HG03196 (cell line): ENCODE measurements at regions not wholly inside any gene's neighbourhood (a gene's known extent, or its start where the extent isn't known, plus 50 kb on each side); places are given as distances from the start of the nearest gene placed in this dataset.

Source experiments
- ATAC-seq: cut with Tn5 transposase; IDR thresholded peaks from one replicate; pipeline ENCODE4 v1.9.1; 2021; ENCODE audit not compliant: unreplicated experiment

DNA sequence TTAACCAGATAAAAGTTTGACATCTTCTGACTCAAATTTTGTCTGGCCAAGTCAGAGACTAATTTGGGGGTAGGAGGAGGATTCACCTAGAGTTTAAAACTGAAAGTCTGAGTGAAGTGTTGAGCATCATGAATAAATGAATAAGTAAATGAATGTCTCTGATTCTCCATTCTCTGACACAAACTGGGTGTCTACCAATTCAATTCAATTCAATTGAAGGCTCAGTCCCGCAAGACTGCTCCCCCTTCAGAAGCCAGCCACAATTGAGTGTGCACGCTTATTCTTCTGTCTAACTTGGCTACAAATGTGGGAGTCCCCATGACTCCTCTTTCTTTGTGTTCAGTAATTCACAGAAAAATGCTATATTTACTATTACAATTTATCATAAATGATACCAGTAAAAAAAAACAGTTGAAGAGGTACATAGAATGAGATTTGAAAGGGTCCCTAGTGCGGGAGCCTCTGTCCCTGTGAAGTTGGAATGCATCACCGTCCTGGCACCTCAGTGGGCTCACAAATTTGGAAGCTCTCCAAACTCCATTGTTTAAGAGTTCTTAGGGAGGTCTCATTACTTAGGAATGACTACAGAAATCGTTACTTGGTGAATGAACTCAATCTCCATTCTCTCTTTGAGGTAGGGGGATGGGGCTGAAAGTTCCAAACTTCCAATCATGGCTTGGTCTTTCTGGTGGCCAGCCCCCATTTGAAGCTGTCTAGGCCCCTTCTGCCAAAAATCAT, 243.7 kb upstream of the PHYHIPL start:
- ATAC-seq = no peak

DNA sequence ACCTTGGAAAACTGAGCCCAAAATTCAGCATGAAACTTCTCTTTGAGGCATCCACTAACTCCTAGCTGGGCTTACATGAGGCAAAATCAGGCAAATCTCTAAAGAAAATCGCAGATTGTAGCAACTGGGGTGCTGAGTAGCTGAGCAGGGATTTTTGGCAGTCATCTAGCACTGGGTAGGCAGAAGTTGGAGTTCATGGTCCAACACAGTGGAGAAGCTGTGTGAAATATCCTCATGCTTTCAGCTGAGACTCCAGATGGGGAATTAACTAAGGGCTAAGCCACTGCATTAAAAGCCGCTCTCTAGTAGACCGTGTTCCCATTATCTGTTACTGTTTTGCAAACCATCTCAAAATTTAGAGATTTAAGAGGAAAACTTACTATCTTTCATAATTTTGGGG, 240.1 kb upstream of the PHYHIPL start:
- no peak for ATAC-seq

DNA sequence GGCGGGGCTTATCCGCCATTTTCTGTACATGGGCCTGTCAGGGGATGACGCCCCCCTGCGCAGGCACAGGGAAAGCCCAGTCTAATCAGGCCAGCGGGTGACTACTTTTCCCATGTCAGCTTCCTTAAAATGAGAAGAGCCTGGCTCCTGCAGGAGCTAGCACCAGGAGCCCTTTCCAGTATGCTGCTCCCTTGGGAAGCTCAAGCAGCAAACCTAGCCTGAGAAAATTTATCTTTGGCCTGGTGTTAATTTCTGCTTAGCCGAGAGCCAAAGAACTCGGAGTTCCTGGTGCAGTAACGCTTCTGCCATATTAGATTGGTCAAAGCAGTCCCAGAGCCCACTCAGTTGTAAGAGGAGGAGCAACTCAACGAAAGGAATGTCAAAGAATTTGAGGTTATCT, 239.0 kb upstream of the PHYHIPL start:
- ATAC-seq = no peak

DNA sequence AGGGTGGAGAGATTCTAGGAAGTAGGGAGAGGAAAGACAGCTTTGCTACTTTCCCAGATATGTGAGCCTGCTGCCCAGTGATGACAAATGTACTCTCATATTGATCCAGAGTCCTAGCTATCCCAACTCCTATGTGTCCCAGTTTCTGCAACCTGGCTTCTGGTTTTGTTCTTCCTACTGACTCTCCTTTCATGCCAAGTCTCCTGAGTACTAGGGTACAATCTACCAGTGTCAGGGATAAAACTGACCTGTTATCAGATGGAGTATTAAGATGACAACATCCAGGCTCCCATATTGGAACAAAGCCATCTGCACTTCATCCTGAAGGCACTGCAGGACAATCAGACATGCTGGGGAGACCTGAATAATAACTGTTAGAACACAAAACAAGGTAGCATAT, 233.7 kb upstream of the PHYHIPL start:
- no peak for ATAC-seq

DNA sequence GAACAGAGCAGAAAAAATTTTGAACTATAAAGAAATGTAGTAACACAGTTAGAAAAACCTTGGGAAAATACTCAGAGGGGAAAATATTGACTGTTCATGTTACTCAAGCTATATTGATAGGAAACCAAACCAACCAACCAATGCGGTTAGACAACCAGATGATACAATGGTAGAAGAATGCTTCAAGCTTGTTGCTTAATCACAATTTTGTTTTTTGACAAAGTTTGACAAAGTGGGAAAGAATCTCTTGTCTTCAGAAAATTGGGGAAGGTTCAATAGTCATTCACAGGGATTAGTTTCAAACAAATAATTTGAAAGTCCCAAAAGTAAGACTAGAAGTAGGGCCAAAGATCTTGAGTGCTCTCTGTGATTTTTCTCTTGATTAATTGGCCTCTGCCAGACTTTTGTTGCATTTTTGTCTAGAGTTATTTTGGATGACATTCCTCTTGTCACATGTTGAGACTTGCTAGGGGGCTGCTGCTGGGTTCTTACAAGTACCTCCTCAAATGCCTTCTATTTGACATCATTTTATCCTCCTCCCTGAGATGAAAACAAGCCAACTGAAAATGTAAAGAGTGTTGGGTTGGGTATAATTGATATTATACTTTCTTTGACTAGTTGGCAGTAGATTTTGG, 233.1 kb upstream of the PHYHIPL start:
- no peak for ATAC-seq

DNA sequence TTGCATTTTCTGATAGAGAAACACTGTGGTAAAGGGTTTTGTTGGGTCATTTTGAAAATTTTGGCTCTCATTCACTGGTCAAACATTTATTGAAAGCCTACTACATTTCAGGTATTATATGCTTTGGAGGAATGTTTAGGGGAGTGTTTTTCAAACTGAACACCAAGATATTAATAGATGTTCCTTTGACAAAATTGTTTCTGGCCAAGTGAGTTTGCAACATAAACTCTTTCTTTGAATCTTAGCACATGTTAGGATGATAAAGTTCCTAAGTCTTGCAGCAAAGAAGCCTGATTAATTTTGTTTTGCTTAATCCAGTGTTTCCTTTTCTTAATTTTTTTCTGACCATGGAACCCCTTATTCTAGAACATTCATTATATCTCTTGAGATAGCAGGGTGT, 232.5 kb upstream of the PHYHIPL start:
- no peak for ATAC-seq

DNA sequence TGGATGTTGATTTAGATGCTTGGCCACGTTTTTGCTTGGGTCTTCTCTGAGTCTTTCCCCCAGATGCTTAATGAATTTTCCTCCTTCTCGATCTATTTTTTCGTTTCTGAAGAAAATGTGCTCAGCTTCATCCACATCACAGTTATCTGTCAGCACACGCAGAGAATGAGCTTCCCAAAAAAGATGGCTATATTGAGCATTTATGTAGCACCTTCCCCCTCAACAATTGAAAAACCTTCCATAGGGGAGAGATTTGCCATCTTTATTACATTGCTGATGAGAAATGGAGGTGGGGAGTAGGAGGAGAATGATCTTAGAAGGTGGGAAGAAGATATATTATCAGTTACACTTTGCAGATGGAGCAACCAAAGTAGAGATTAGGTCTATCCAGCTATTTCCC, 228.1 kb upstream of the PHYHIPL start:
- ATAC-seq = no peak

DNA sequence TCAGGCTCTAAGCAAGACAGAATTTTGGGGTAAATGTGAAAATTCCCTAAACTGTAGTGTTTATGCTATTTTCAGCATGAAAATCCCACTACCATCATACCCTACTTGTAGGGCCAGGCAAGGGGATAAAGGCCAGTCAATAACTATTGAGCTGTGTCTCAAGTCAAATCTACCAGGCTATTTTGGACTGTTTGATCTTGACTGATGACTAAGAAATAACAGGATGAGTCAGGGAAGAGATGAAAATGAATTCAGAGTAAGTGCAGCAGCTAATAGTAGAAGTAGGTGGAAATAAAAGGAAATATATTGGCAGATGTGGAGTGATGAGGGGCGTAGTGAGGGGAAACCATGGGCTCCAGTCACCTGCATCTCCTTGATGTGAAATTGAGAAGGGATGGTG, 225.8 kb upstream of the PHYHIPL start:
- ATAC-seq = no peak

DNA sequence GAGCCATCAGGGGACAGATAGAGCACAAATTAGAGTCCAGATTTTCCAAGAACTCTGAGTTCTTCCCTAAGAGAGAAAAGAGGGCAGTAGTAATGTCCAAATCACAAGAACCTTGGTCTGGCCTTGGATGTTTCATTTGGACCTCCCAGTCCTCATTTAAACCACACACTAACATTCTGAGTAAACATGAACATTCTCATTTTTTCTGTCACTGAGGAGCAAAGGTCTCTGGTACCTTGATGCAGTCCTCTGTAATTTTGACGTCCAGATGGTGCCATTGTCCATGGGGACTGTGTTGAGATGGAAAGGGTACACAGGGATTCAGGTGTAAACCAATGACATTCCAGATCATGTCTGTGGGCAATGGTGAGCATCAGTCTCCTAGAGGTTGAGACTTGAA, 225.4 kb upstream of the PHYHIPL start:
- ATAC-seq = no peak

DNA sequence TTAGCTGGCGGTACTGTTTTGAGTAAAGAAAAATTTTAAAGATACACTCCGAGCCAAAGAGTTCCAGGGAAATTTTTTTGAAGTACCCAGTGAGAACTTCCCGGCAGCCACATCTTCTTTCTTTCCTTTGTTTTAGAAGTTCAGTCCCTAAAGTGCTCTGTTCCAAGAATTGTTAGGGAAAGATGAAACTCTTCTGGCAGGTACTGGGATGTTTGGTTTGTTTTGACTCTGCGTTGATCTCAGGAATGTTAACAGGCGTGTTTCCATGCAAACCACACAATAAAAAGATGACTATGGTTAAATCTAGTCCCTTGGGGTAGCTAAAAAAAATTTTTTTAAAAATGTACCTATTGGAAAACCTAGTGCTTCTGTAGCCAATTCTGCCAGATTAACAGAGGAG, 224.7 kb upstream of the PHYHIPL start:
- ATAC-seq = no peak

DNA sequence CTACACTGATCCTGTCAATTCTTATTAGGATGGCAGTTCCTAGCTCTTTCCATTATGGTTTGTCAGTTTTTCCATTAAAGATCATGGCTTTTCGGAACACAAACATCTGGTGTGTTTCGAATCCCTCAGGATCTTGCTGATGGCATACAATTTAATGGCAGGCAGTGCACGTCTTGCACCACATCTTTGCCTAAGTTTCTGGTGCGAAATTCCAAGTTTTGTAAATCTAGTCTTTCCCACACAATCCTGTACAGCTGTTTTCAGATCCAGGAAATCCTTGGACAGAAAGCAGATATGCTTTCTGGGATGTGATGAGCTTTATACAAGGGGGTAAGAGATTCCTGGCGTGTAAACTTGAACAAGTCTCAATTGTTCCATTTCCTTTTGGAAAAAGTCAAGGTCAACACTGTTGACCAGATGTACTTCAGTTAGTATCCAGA, 224.3 kb upstream of the PHYHIPL start:
- no peak for ATAC-seq

DNA sequence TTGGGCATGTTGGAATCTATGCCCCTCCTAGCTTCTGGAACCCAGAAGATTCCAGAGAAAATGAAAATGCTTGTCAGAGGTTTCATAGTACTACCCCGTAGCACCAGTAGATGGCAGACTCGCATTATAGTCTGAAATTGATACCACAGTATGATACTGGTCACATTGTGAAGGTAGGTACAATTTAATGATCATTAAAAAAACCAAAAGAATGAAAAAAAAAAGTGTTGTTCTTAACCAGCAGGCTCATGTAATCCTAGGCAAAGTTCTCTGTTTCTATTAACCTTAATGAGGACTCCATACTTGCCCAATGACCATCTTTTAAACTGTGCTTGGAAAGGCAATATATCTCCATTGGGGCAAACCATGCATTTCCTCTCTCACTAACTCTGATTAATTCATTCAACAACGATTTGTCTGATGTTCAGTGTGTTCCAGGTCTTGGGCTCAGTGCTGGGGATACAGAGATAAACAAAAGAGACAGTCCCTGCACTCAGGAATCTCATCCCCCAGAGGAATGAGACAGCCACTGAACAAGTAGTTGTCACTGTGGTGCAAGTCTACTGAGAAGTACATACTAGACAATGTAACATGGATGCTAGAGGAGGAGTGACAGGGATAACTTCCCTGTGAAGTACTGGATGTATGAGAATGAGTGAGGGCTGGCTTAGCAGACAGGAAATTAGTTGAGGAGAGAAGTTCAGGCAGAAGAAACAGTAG, 223.5 kb upstream of the PHYHIPL start:
- peak; percentile 84 for ATAC-seq

DNA sequence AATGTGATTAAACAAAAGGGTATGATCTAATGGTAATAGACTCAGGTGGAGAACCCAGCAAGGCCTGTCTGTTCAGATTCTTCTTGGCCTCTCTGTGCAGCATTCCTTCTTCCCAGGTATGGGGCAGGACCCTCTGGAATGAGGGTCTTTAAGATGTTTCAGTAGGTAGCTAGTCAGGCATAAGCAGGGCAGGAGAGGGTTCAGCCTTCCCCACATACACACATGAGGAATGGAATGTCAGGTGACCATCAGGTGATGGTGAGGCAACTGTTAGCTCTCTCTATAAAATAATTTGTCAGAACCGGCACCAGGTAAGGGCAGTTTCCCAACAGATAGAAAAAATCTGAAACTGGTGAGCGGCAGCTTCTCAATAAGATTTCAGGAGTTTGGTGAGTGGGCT, 222.3 kb upstream of the PHYHIPL start:
- ATAC-seq = no peak

DNA sequence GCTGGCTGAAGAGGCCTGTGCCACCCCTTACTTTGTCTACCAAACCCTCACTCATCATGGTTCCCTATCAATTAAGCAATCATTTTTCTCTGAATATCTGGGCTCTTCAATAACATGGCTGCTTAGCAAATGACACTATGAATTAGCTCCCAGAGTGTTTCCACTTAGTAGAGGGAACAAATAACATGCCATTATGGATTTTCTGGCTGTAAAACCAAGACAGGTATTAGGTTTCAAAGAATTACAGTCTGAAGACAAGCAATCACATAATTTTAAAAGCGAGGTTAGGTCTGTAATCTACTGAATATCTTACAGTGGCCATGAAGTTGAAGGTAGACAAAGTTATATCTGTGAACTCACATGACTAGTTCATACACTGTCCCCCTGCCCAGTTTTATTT, 220.8 kb upstream of the PHYHIPL start:
- ATAC-seq = no peak

DNA sequence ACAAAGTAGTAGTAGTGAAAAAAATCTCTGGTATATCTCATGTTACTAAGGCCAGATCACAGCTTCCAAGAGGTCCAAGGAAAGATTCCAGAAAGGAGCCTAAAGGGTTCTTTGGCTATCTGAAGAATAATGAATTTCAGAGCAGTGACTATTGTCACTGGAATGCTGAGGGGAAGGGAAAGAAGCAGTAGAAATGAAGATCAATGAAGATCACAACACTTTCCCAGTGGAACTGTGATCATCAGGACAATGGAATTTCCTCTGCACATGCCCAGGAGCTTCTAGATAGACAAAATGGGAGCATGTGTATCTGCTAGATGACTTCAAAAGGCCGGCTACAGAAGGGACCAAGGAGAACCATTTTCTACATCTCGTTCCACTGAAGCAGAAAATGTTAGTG, 219.5 kb upstream of the PHYHIPL start:
- ATAC-seq = no peak

DNA sequence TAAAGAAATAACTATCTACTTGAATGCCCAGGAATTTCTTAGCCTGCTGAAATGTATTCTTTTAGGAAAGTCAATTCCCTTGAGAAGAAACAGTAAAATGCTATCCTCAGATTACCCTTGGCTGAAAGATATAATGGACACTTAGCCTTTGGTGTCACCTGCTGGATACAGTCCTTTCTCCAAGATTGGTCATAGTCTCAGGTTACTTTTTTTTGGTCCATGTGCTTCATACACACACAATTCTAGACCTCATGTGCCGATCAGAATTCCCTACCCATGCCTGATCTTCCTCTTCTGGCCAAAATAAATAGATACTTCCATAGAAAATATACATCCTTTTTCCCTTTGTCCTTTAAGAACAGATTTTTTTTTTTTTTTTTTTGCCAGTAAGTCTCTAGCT, 218.9 kb upstream of the PHYHIPL start:
- no peak for ATAC-seq

DNA sequence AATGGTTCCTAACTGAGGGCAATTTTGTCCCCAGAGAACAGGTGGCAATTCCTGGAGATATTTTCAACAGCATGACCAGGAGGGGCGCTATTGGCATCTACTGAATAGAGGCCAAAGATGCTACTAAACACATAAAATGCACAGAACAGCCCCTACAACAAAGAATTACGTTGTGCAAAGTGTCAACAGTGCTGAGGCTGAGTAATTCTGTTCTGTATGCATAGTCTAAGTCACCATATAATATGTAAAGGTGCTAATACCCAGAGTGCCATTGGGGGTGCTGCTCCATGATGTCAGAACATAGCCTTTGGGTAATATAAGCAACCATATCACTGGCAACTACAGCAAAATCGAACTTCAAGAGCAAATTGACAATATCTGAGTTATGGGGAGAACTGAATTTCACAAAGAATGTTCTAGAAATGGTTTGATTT, 213.3 kb upstream of the PHYHIPL start:
- ATAC-seq = no peak

DNA sequence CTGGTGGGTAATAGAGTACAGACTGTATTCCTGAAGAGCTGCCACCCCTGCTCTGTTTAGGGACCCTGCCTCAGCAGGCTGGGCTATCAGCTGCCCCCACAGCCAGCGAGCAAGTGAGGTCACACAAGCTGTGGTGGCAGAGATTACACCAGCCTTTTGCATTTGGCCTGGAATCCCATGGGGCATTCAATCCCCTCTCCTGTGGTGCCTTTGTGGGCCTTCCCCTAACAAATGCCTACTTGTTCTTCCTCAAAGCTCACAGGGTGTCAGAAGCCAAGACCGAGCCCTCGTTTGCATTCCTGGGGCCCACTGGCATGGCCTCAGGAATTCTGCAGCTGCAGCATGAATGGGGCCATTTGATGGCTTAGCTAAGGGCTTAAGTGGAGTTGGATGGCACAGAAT, 212.7 kb upstream of the PHYHIPL start:
- ATAC-seq = no peak

DNA sequence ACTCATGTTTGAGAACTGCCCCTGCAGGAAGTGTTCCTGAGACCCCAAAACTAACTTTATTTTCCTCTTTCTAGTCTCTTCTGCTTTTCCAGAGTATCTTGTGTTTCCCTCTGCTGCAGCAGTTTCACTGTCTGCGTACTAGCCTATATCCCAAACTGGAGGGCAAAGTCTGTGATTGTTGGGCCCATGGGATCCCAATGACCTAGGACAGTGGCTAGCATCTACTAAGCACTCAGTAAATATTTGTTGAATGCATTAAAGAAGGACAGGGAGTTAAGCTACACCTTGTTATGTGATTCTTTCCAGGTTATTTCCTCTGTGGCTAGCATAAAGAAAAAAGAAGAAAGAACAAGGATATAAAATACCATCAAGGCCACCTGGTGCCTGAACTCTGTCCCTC, 210.6 kb upstream of the PHYHIPL start:
- no peak for ATAC-seq

DNA sequence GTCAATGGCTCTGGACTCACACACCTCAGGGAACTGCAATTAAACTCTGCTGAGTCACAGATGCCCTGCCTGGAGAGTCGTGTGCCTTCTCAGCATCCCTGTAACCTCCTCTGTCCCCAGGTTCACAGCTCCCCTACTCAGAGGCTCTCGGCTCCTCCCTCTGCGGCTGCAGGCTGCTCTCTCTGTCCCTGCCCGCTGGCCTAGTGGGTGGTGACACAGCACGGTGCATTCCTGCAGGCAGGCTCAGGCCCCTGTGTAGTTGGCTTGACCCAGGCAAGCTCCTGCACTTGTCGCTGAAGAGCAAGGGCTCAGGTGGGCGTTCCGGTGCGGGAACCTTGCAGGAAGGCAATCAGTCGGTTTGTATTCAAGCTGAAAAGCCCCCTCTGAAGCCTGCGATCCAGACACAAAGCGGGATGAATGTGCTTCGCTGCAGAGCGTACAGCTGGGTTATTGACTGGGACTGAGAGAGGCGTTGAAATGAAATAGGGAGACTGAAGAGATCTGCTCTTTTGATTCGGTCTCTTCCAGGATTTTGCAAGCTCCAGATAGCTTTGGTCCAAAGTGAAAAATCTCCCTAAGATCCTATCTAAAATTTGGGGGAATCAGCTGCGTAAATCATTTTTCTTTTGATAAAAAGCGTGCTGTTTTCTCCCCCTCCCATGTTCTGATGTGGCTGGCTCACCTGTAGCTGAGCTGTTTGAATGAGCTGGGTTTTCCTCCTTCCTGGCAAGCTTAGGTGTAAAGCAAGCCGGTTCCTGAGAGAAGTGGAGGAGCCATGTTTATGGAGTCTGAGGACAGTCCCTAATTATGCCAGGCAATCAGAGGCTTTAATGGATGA, 208.7 kb upstream of the PHYHIPL start:
- ATAC-seq = no peak

DNA sequence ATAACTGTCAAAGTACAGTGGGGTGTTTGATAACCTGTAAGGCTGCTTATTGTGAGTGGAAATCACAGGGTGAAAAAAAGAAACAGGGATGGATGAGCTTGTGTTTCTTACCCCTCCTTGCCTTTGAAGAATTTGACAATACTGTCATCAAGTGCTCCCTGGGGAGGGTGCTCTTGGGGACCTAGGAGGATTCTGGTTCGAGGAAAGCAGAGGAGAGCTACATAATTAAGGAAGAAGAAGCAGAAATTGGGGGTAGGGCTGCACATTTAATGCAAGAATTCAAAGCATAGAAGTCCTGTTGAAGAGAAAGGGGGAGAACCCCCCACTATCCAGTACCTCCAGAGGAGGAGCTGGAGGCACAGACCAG, 208.1 kb upstream of the PHYHIPL start:
- no peak for ATAC-seq
